ENCODE measurements at regions not wholly inside any gene's neighbourhood (a gene's known extent, or its start where the extent isn't known, plus 50 kb on each side); places are given as distances from the start of the nearest gene placed in this dataset.
"Not testable (repeated sequence)": the region's sequence is repeated elsewhere in the genome, so short reads cannot be mapped to it uniquely, and the experiment has no call there.

DNA sequence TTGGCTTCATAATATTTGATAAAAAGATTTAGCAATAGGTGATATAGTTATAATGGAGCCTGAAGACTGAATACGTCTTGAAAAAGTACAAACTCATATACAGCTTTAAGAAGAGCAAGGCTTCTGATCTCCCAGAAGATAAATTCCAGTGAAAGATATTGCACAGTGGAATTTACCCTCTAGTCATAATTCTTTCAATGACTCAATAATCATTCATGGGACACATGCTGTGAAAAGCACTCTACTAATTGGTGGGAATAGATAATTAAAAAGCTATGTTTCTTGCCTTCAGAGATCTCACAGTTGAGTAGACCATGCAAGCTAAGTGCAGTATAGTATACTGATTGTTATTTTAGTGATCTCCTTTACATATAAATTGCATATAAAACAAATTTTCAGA, 538.6 kb upstream of the CYLC2 start:
- WGBS = 87% methylated on average over 1 of the region's 1 CpG
- Histone ChIP-seq H3K27me3 (replicated peaks; ENCODE audit: insufficient read depth) (no peaks in the 10 kb centered on the region), H3K27ac (no peak overlapping the region), H3K4me1 (replicated peaks) (no peaks in the 10 kb centered on the region), H3K9me3 (no peaks in the 10 kb centered on the region), H3K4me3 (no peak overlapping the region), H3K36me3 (no peaks in the 10 kb centered on the region)
- TF ChIP-seq, protein P1, sequence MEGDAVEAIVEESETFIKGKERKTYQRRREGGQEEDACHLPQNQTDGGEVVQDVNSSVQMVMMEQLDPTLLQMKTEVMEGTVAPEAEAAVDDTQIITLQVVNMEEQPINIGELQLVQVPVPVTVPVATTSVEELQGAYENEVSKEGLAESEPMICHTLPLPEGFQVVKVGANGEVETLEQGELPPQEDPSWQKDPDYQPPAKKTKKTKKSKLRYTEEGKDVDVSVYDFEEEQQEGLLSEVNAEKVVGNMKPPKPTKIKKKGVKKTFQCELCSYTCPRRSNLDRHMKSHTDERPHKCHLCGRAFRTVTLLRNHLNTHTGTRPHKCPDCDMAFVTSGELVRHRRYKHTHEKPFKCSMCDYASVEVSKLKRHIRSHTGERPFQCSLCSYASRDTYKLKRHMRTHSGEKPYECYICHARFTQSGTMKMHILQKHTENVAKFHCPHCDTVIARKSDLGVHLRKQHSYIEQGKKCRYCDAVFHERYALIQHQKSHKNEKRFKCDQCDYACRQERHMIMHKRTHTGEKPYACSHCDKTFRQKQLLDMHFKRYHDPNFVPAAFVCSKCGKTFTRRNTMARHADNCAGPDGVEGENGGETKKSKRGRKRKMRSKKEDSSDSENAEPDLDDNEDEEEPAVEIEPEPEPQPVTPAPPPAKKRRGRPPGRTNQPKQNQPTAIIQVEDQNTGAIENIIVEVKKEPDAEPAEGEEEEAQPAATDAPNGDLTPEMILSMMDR (IDR thresholded peaks at IDR 0.05) = no peak
- TF ChIP-seq POLR2AphosphoS5 (IDR thresholded peaks at IDR 0.05) (no peak), POLR2A (IDR thresholded peaks at IDR 0.05) (no peak)
- no peak for DNase-seq (ENCODE audit: low spot score)
- intact Hi-C loops (cut with DNase I) = no loop called here

GRCh38 chr9:102445906-102446305, 549.2 kb upstream of the CYLC2 start:
- 87% methylated on average over 1 of the region's 1 CpG for WGBS
- Histone ChIP-seq H3K4me3 (no peak overlapping the region), H3K36me3 (no peaks in the 10 kb centered on the region), H3K27me3 (replicated peaks; ENCODE audit: insufficient read depth) (no peaks in the 10 kb centered on the region), H3K27ac (no peak overlapping the region), H3K9me3 (no peaks in the 10 kb centered on the region), H3K4me1 (replicated peaks) (no peaks in the 10 kb centered on the region)
- TF ChIP-seq POLR2AphosphoS5 (IDR thresholded peaks at IDR 0.05) (no peak), POLR2A (IDR thresholded peaks at IDR 0.05) (no peak)
- TF ChIP-seq, protein P1 (IDR thresholded peaks at IDR 0.05) = no peak
- intact Hi-C loops (cut with DNase I) = no loop called here
- no peak for DNase-seq (ENCODE audit: low spot score)

GRCh38 chr9:102445181-102445747, 549.9 kb upstream of the CYLC2 start:
- Histone ChIP-seq H3K4me1 (replicated peaks) (no peaks in the 10 kb centered on the region), H3K9me3 (no peaks in the 10 kb centered on the region), H3K4me3 (no peak overlapping the region), H3K36me3 (no peaks in the 10 kb centered on the region), H3K27ac (no peak overlapping the region), H3K27me3 (replicated peaks; ENCODE audit: insufficient read depth) (no peaks in the 10 kb centered on the region)
- 98% methylated on average over 1 of the region's 1 CpG for WGBS
- no peak for TF ChIP-seq POLR2AphosphoS5 (IDR thresholded peaks at IDR 0.05)
- TF ChIP-seq POLR2A (IDR thresholded peaks at IDR 0.05) = no peak
- TF ChIP-seq, protein P1 (IDR thresholded peaks at IDR 0.05) = no peak
- intact Hi-C loops (cut with DNase I) = no loop called here
- DNase-seq (ENCODE audit: low spot score) = no peak

DNA sequence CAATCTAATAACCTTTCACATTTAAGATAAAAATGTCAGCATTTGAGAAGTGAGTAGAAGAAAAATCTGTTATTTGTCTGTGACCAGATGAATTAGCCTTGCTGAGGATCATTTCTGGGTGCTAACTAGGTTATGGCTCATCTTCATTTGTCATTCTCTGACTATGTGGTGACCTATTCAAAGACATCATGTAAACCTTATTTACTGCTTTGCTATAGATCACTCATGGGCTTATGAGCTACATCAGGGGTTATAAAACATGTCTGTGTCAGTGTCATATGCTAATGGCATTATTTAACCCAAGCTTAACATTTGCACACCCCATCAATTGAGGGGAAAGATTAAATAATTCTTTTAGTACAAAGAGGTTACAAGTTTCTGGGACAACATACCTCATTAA, 555.5 kb upstream of the CYLC2 start:
- DNase-seq (ENCODE audit: low spot score) = no peak
- Histone ChIP-seq H3K36me3 (no peaks in the 10 kb centered on the region), H3K27me3 (replicated peaks; ENCODE audit: insufficient read depth) (no peaks in the 10 kb centered on the region), H3K9me3 (no peaks in the 10 kb centered on the region), H3K4me3 (no peak overlapping the region), H3K4me1 (replicated peaks) (no peaks in the 10 kb centered on the region), H3K27ac (no peak overlapping the region)
- TF ChIP-seq POLR2A (IDR thresholded peaks at IDR 0.05) = no peak
- TF ChIP-seq, protein P1 (IDR thresholded peaks at IDR 0.05) = no peak
- TF ChIP-seq POLR2AphosphoS5 (IDR thresholded peaks at IDR 0.05) = no peak
- intact Hi-C loops (cut with DNase I) = no loop called here

- H3K27me3 ChIP-seq (replicated peaks; ENCODE audit: insufficient read depth); H3K4me3 ChIP-seq; H3K36me3 ChIP-seq; H3K9me3 ChIP-seq; DNase-seq (ENCODE audit: low spot score); H3K27ac ChIP-seq; H3K4me1 ChIP-seq (replicated peaks); intact Hi-C loops (cut with DNase I): not testable (repeated sequence)
- 93% methylated on average over 13 of the region's 13 CpGs for WGBS
These were observed 558.5 kb upstream of the CYLC2 start for GRCh38 chr9:102436599-102436998.

Data from prostate gland (tissue), 2 donors.